NK-92 (cell line): ENCODE measurements at regions not wholly inside any gene's neighbourhood (a gene's known extent, or its start where the extent isn't known, plus 50 kb on each side); places are given as distances from the start of the nearest gene placed in this dataset.
"Not testable (repeated sequence)": the region's sequence is repeated elsewhere in the genome, so short reads cannot be mapped to it uniquely, and the experiment has no call there.

Experiments
- DNase-seq: peaks from one replicate; lab custom pipeline; 2025; ENCODE audit not compliant: unreplicated experiment; lab: John Stamatoyannopoulos, UW

DNA sequence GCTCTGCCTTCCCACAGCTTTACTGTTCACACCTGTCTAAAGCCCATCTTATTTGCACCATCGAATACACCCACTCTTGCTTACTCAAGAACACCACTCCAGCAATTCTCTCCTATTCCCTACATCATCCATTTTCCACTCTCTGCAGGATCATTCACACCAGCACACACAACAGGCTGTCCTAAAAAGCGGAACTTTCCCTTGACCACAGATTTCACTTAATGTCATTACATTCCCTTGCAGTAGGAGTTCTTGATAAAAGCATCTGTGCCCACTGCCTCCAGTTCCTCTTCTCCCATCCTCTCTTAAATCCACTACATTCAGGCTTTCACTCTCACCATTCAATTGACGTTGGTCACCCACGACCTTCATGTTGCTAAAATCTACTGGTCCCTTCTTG, 103.0 kb upstream of the PABPC3 start:
- not testable (repeated sequence) for DNase-seq

DNA sequence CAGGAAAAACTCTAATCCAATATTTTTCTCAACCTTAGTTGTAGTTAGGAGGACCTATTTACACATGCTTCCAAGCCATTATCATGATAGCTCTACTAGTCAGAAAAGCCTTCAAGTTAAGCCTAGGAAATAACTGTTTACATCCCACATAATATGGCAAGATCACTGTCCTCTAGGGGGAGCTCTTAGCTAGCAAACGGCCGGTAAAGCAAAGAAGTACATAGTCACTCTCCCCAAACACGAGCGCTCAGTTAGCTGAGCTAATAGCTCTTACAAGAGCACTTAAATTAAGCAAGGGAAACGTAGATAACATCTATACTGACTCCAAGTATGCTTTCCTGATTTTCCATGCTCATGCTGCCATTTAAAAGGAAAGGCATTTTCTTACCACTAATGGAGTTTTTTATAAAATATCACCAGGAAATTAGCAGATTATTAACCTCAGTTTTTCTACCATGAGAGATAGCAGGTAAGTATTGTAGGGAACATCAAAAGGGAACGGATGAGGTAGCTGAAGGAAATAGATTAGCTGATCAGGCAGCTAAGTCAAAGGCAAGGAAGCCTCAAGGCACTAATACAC, 100.6 kb upstream of the PABPC3 start:
- DNase-seq: peak; percentile 2

DNA sequence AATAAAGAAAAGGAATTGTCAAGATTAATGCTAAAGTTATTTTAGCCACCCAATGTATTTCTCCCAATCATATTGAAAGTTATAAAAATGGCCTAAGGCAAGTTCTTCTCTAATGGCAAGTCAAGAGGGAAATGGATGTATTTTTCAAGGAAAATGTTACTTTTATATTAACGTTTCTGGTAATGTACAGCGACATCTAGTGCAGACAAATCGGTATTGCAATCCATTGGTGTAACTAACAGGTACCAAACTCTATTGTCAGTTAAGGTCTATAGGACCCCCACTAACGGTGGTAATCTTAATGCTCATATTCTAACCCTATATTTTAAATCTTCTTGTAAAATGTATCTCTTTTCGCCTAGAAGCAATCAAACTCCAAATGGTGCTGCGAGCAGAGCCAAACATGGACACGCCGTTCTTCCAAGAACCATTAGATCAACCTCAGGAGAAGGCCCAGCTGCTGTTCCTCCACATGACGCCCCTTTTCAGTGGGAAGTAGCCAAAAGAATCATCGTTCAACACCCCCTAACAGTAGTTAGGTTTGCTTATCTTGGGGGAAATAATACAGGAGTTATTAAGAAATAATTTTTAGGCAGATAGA, 98.5 kb upstream of the PABPC3 start:
- DNase-seq: no peak

DNA sequence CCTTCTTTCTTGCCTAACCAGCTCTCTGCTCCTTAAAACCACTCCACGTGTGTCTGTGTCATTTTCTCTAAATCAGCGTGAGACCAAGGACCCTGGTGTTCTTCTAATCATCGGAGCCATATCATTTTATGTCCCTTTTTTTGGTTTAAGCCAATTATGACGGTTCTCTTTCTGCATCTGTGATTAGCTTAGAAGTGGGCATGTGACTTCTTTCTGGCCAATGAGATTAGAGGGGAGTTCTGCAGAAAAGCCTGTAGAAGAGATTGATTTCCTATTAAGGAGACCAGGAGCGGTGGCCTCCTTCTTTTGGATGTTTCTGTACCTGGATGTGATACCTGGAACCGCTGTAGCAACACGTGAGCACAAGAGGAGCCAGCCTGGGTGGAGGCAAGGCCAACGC, 97.5 kb upstream of the PABPC3 start:
- DNase-seq: no peak

DNA sequence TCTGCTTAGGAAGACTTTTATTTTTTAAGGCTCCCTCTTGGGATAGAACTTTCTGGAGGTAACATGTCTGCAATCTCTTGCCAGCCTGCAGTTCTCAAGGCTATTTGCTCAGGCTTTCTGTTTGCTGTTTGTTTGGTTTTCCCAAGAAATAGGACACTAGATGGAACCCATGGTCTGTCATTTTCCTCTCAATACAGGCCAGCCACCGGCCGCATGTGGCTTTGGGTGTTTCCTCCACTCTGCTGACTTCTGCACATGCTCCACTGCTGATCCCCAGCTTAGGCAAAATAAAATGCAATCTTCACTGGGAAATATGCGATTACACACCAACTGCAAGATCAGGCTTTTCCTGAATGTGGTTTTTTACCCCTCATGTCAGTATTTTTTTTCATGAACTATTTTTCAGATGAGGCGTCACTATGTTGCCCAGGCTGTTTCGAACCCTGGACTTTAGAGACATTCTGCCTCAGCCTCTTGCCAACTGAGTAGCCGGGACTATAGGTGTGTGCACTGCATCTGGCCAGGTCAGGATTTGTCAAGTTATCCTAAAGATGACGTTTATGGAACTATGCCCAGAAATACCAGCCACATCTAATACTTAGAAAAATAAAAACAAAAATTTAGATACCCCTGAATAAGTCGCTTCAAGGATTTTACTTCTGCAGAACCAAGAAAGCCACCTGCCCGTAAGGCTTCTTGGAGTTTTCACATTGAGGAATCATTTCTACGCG, 94.3 kb upstream of the PABPC3 start:
- no peak for DNase-seq

DNA sequence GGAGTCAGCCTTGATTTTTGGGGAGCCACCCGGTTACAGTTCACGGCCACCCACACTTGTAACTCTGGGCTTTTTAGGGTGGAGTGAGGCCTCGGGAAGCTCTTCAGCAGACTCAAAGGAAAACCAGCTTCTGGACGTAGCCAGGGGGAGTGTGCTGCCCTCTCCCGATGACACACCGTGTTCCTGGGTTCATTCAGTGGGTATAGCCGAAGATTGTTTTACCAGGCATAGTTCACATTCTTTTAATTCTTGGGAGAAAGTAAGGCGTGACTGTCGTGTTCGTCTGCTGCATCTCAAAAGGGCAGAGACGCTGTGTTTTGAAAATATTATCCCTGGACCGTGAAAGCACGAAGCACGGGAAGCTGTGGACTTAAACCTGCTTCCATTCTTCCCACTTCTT, 93.6 kb upstream of the PABPC3 start:
- DNase-seq: not testable (repeated sequence)

DNA sequence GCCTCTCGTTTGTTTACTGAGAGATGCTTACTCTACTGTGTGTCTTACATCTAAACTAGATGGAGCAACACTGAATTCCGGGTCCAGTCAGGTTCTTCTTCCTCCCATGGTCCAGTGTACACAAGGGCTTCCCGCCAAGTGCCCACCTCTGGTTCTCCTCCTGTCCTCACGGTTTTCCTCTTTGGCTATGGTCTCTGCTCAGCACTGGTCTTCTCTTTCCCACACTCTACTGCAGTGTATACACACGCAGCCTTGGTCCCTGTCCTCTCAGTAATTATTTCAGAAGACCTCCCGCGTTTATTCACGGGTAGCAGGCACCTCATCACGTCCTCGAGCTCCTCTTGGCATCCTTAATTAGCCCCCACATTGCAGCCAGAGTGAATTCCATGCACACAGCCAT, 91.4 kb upstream of the PABPC3 start:
- DNase-seq: not testable (repeated sequence)

DNA sequence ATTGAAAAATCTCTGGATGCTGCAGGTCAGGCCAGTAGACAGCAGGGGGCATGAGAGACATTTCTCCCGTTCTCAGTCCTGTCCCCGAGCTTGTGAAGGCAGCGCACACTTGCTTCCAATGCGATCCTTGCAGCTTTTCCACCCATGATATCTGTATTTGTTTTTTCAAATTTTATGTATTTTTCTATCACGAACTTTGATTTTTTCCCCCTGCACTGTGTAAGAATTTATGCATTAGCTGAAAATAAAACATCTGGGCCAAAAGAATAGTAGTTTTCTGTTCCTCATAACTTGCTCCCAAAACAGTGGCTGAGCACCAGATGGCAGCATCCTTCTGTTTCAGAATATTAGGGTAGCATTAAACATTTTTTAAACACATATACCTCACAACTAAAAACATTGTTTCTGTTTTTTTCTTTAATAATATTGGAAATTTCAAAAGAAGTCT, 90.9 kb upstream of the PABPC3 start:
- not testable (repeated sequence) for DNase-seq

DNA sequence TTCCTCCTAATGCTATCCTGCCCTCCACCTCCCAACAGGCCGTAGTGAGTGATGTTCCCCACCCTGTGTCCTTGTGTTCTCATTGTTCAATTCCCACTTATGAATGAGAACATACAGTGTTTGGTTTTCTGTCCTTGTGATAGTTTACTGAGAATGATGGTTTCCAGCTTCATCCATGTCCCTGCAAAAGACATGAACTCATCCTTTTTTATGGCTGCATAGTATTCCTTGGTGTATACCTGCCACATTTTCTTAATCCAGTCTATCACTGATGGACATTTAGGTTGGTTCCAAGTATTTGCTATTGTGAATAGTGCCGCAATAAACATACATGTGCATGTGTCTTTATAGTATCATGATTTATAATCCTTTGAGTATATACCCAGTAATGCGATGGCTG, 88.5 kb upstream of the PABPC3 start:
- DNase-seq: not testable (repeated sequence)

DNA sequence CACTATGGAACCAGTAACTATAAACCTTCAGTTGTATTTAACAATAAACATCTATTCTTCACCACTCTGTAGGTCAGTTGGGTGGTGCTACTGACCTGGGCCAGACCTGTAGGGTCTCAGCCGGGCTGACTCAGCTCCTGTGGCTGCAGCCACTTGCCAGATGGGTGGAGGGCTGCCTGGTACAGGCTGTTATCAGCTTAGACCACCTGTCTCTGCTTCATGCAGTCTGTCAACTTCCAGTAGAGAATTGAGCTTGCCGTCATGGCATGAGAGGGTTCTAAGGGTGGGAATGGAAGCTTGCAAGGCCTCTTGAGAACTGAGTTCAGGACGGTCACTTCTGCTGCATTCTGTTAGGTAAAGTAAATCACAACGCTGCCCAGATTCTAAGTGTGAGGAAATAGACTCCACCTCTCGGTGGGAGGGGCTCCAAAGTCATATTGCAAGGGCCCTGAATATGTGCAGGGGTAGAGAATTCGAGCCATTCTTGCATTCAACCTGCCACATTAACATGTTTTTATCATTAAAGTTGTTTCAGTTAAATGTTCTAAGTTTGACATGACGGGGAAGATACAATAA, 81.5 kb upstream of the PABPC3 start:
- DNase-seq: not testable (repeated sequence)

DNA sequence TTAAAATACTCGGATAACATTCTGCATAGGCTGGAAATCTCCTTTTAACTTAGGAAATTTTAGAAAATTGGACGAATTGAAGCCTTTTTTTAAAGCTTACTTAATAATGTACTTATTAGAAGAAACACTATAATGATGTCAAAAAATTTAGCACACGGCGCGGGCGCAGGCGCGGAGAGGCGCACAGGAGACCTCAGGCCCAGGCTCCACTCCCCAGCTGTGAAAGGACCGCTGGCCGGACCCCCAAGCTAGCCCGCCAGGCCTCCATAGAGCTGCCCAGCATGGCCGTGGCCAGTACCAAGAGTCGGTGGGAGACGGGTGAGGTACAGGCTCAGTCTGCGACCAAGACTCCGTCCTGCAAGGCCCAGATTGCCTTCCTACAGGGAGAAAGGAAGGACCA, 78.8 kb upstream of the PABPC3 start:
- DNase-seq: not testable (repeated sequence)

DNA sequence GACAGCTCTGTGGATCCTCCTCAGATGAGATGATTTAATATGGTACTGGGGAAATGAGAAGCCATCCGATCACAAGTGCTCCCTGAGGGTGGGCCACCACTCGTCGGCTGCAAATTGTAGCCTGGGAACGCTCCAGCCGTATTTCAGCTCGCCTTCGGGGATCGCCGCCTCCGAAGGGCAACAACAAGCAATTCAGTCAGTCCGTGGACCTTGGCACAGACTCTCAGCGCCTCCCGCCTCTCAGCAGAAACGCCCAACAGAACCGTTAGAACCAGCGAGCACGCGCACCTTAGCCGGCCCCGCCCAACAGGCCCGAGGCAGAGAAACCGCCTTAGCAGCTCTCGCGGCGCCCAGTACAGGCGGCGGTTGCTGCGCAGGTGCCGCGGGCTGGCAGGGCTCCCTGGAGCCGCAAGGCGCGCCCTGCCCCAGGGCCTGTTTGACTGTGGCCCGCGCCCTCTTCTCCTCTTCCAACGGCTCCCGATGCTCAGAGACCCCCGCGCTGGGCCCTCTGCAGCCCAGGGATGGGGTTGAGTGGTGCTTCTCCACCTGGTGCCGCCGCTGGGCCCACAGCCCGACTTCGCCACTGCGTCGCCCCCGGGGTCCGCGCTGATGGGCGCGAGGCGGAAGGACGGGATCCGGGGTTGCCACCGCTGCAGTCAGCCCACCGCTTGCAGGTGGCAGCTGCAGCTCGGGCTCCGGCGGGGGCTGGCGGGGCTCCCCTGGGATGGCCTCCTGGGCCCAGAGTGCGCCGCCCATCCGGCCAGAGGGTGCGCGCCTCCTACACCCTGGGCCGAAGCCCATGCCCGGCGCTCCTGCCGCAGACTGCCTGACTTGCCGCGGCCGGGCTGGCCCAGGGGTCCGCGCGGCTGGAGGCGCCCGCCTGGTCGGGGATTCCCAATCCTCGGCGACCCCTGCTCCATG, 77.9 kb upstream of the PABPC3 start:
- not testable (repeated sequence) for DNase-seq

DNA sequence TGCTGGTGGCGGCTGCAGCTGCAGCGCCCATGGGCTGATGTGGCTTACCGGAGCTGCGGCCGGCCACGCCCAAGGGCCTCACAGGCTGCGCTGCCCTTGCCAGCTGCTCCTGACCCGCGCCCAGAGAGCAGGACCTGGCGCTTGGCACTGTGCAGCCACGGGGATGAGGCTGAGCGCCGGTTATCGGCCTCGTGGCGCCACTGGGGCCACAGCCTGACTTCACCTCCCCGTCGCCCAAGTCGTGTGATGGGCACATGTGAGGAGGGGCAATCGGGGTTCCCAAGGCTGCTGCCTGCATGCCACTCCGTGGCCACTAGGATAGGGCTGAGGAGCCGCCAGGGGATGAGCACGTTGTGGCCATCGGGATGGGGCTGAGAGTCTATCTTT, 77.2 kb upstream of the PABPC3 start:
- no peak for DNase-seq

DNA sequence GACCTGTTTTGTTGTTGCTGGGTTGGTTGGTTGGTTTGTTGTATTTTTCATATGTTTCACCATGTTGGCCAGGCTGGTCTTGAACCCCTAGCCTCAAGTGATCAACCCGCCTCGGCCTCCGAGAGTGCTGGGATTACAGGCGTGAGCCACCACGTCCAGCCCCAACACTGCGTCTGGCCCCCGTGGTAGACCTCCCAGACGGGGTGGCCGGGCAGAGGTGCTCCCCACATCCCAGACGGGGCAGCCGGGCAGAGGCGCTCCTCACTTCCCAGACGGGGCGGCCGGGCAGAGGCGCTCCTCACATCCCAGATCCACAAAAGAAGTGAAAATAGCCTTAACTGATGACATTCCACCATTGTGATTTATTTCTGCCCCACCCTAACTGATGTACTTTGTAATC, 76.2 kb upstream of the PABPC3 start:
- not testable (repeated sequence) for DNase-seq

DNA sequence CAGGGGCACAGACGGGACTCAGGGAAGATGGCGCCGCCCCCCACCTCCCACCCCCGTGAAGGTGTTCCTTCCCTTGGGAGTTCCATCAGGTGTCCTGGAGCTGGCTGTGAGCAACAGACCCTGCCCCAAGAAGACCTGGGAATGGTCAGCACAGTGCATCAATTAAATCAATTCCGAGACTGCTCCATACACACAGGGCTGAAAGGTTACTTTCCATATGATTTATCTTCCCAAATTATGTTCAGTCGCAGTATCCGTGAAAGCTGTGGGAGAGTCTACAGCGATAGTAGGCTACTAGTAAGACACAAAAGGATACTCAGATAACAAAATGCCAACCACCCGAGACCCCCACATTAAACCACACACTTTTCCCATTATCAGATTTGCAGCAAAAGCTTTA, 71.8 kb upstream of the PABPC3 start:
- DNase-seq: no peak

DNA sequence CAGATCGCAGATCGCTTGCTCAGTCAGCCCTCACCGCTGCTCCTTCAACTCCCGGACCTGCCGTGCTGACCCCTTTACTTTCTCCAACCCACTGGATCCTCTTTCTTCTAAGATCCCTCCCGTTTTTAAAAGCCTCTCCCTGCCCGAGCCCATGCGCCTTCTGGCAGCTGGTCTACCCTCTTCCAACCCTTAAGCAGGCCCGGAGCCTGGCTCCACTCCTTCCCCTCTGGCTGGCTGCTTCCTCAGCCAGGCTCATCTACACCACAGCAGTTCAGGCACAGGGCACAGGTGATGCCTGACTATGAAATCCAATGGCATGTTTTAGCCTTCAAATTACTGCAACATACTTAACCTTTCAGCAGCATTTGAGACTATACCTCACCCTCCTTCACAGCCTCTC, 63.8 kb upstream of the PABPC3 start:
- no peak for DNase-seq

DNA sequence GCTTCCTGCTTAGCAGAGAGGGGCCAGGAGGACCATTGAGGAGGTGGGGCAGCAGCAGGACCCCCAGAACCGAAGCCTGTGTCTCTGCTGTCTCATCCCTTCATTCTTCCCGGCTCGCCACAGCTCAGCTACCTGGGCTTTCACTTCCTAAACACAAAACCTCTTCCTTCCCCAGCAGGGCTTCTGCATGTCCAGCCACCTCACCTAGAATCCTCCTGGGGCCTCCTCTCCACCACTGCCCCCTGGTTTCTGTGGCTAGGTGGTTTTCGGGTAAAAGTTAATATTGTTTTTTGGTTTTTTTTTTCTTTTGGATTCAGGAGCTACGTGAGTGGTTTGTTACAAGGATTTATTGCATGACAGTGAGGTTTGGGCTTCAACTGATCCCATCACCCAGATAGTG, 61.8 kb upstream of the PABPC3 start:
- DNase-seq: no peak

DNA sequence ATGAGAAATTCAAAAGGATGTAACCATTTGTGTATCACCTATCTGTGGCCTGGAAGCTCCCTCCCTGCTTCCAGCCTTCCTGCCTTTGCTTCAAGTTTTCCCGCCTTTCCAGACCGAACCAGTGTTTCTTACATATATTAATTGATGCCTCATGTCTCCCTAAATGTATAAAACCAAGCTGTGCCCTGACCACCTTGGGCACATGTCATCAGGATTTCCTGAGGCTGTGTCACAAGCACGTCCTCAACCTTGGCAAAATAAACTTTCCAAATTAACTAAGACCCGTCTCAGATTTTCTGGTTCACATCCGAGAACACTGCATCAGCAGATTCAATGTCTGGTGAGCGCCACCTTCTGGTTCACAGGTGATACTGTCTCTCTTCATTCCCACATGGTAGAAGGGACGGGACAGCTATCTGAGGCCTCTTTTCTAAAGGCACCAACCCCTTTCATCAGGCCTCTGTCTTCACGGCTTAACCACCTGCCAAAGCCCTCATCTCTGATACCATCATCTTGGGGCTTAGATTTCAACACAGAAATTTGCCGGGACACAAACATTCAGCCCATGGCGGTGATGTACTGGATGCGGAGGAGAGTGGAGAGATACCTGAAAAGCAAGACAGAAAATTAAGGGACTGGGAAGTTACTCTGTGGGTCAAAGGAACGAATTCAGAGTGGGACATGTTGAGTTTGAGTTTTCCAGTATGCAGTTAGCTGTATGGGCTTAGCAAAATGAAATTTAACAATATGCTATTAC, 58.7 kb upstream of the PABPC3 start:
- DNase-seq: no peak

DNA sequence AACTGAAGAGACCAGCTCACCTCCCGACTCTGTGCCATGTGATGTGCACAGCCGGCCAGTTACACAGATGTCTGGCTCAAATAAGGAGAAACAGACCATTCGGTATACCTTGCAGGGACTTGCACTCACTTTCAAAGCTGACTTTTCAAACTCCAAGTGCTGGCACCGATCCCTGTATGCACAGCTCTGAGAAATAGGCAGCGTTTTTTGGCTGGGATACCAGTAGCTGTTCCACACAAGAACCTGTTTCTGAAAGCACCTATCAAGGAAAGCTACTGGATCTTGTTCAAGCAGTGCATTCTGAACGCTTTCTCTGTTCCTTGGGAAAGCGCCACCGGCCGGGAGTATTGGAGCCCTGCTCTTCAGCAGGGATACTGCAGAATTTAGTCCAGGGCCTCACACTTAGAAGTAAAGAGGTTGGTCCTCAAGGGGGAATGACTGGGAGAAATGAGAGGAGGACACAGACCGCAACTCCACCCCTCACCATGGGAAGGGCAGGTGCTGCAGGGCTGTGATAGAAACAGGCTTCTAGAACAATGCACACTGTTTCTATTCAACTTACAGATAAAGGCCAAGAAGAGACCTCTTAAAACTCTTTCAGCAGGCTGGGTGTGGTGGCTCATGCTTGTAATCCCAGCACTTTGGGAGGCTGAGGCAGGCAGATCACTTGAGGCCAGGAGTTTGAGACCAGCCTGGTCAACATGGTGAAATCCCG, 53.6 kb upstream of the PABPC3 start:
- DNase-seq: no peak

DNA sequence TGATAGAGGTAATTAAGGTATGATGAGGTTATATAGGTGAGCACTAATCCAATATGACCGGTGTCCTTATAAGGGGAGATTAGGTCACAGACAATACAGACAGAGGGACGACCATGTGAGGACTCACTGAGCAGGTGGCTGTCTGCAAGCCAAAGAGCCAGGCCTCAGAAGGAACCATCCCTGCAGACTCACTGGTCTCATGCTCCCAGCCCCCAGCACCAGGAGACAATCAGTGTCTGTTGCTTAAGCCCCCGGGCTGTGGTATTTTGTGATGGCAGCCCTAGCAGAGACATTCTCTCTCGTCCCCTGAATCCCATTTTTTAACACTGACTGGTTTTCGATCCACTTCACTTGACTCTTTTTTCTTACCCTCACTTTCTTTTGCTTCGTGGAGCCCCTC, 51.9 kb upstream of the PABPC3 start:
- no peak for DNase-seq
